Stomach (tissue), 4 donors: ENCODE measurements at regions not wholly inside any gene's neighbourhood (a gene's known extent, or its start where the extent isn't known, plus 50 kb on each side); places are given as distances from the start of the nearest gene placed in this dataset.

Experiments
- CTCF ChIP-seq, 7 experiments: fragments of 450-650 bp in 4 of 7; fragments of 200-600 bp in 3 of 7; sonication (generic) in 3 of 7; IDR thresholded peaks; one replicate each; pipeline ENCODE4 v1.5.1; 2016 to 2019; ENCODE audit warnings: antibody characterized with exemption in 7 of 7, control low read depth in 2 of 7, mild to moderate bottlenecking in 1 of 7
- POLR2A ChIP-seq, 4 donors: fragments of 450-650 bp; IDR thresholded peaks; one replicate each; pipeline ENCODE4 v1.6.1; 2016; ENCODE audit warnings: antibody characterized with exemption in 4 of 4, control low read depth in 2 of 4, mild to moderate bottlenecking in 1 of 4, moderate library complexity in 1 of 4

GRCh38 chr20:41870869-41871462 is 252.8 kb upstream of the CHD6 start:
- TF ChIP-seq CTCF (IDR thresholded peaks at IDR 0.05), result no peak
- no peak for TF ChIP-seq POLR2A (IDR thresholded peaks at IDR 0.05)
